DMS79 treated with DMSO at 0.1 percent for 48 hours (cell line): ENCODE measurements at regions not wholly inside any gene's neighbourhood (a gene's known extent, or its start where the extent isn't known, plus 50 kb on each side); places are given as distances from the start of the nearest gene placed in this dataset.

Source experiments
- DNase-seq: peaks from one replicate; lab custom pipeline; 2025; lab: John Stamatoyannopoulos, UW

- DNase-seq, result no peak
Observed at GRCh38 chr7:96928965-96929364, 76.4 kb upstream of the DLX6 start.

- DNase-seq, result no peak
Observed at GRCh38 chr7:96931891-96932290, 73.5 kb upstream of the DLX6 start.

- no peak for DNase-seq
Observed at GRCh38 chr7:96933067-96933645, 72.2 kb upstream of the DLX6 start.

- no peak for DNase-seq
Observed at GRCh38 chr7:96936621-96937020, 68.7 kb upstream of the DLX6 start.

GRCh38 chr7:96942112-96942511 lies 63.2 kb upstream of the DLX6 start:
- no peak for DNase-seq

GRCh38 chr7:96949766-96950165 lies 55.6 kb upstream of the DLX6 start:
- peak; percentile 33 for DNase-seq

- no peak for DNase-seq
Observed at GRCh38 chr7:96952974-96953391, 52.4 kb upstream of the DLX6 start.

- DNase-seq, result no peak
Observed at GRCh38 chr7:96953676-96954513, 51.5 kb upstream of the DLX6 start.
